MCF 10A (cell line): ENCODE measurements at regions not wholly inside any gene's neighbourhood (a gene's known extent, or its start where the extent isn't known, plus 50 kb on each side); places are given as distances from the start of the nearest gene placed in this dataset.
A peak's percentile ranks its signal among the peaks of the same experiment; 100 is the strongest.

Source experiments
- BruUV-seq: library from RNA; stranded (reverse); fragments of 400-500 nt; replicated peaks from 2 replicates; lab custom pipeline; 2021; lab: Mats Ljungman, UMichigan
- CTCF ChIA-PET: fragments of 300-600 bp; sonication (Branson Sonifier 250); formaldehyde crosslinking; extraction: SDS; loops from one replicate; lab custom pipeline; 2021; ENCODE audit warnings: antibody characterized with exemption, inconsistent platforms; lab: Yijun Ruan, JAX
- POLR2A ChIA-PET: fragments of 300-600, 350-650 bp; sonication (Branson Sonifier 250); formaldehyde crosslinking; extraction: SDS; loops from one replicate; lab custom pipeline; 2020; ENCODE audit warnings: antibody characterized with exemption, inconsistent platforms; lab: Yijun Ruan, JAX
- DNase-seq: peaks from one replicate; pipeline ENCODE4 v3.0.0-alpha.2; 2018; ENCODE audit not compliant: unreplicated experiment
- H3K27ac Mint-ChIP-seq: one replicate; pipeline ENCODE4 v1.8.0; 2022; ENCODE audit warnings: mild to moderate bottlenecking, low read depth, mixed read lengths; ENCODE audit not compliant: unreplicated experiment
- H3K27me3 Mint-ChIP-seq: one replicate; pipeline ENCODE4 v1.8.0; 2022; ENCODE audit warnings: mixed read lengths; ENCODE audit not compliant: insufficient read depth, unreplicated experiment
- H3K36me3 Mint-ChIP-seq: one replicate; pipeline ENCODE4 v1.8.0; 2022; ENCODE audit warnings: mild to moderate bottlenecking, moderate library complexity, mixed read lengths; ENCODE audit not compliant: insufficient read depth, unreplicated experiment
- H3K4me1 Mint-ChIP-seq: one replicate; pipeline ENCODE4 v1.8.0; 2022; ENCODE audit warnings: mixed read lengths; ENCODE audit not compliant: insufficient read depth, unreplicated experiment
- H3K4me3 Mint-ChIP-seq: one replicate; pipeline ENCODE4 v1.8.0; 2022; ENCODE audit warnings: mild to moderate bottlenecking, moderate library complexity, mixed read lengths; ENCODE audit not compliant: unreplicated experiment
- H3K9me3 Mint-ChIP-seq: one replicate; pipeline ENCODE4 v1.8.0; 2022; ENCODE audit warnings: mixed read lengths; ENCODE audit not compliant: unreplicated experiment
- CTCF ChIP-seq: fragments of 200-600 bp; IDR thresholded peaks from one replicate; pipeline ENCODE4 v1.8.0; 2022; ENCODE audit warnings: antibody characterized with exemption, mild to moderate bottlenecking; ENCODE audit not compliant: unreplicated experiment
- intact Hi-C: fragments of 100-400 bp; cut with micrococcal nuclease; formaldehyde crosslinking; loops from 2 replicates; pipeline ENCODE4 v1.14.1; 2022

GRCh38 chr2:35168351-35168750 is 1187.2 kb upstream of the CRIM1 start:
- no peak overlapping the region for H3K27ac Mint-ChIP-seq
- intact Hi-C loops = loop anchor here (2.0 to 10.0 kb wide), 3 partner anchors 242 to 1506 kb away; no protein-coding TSS in a partner anchor
- peak; percentile 31 for TF ChIP-seq CTCF
- peaks cover 69% of the 10 kb centered on the region for H3K27me3 Mint-ChIP-seq
- CTCF ChIA-PET = interaction anchor here (1.2 kb wide), 1 partner anchor 242 kb away, joined by 6 read pairs; no protein-coding TSS in a partner anchor
- H3K9me3 Mint-ChIP-seq = no peaks in the 10 kb centered on the region
- H3K4me1 Mint-ChIP-seq = no peaks in the 10 kb centered on the region
- no peaks in the 10 kb centered on the region for H3K36me3 Mint-ChIP-seq
- POLR2A ChIA-PET = no interaction called here
- no peak overlapping the region for H3K4me3 Mint-ChIP-seq
- DNase-seq = peak; percentile 9
- no TSS peak for BruUV-seq

GRCh38 chr2:35163948-35164347 is 1191.6 kb upstream of the CRIM1 start:
- Mint-ChIP-seq H3K4me3 (no peak overlapping the region), H3K27ac (no peak overlapping the region), H3K9me3 (no peaks in the 10 kb centered on the region), H3K4me1 (no peaks in the 10 kb centered on the region), H3K36me3 (no peaks in the 10 kb centered on the region), H3K27me3 (peaks cover 73% of the 10 kb centered on the region)
- CTCF ChIA-PET = no interaction called here
- intact Hi-C loops = loop anchor here (10.0 kb wide), 1 partner anchor 1511 kb away; no protein-coding TSS in a partner anchor
- POLR2A ChIA-PET = no interaction called here
- BruUV-seq = no TSS peak
- DNase-seq = no peak
- TF ChIP-seq CTCF = no peak

- H3K36me3 Mint-ChIP-seq = no peaks in the 10 kb centered on the region
- DNase-seq = no peak
- H3K27me3 Mint-ChIP-seq = peaks cover 83% of the 10 kb centered on the region
- POLR2A ChIA-PET = no interaction called here
- no peak for TF ChIP-seq CTCF
- H3K9me3 Mint-ChIP-seq = no peaks in the 10 kb centered on the region
- no peaks in the 10 kb centered on the region for H3K4me1 Mint-ChIP-seq
- no TSS peak for BruUV-seq
- CTCF ChIA-PET = no interaction called here
- no peak overlapping the region for H3K27ac Mint-ChIP-seq
- intact Hi-C loops = loop anchor here (10.0 kb wide), 1 partner anchor 1514 kb away; no protein-coding TSS in a partner anchor
- H3K4me3 Mint-ChIP-seq = no peak overlapping the region
Measured at GRCh38 chr2:35160871-35161270, 1194.7 kb upstream of the CRIM1 start.

GRCh38 chr2:35125871-35126270 is 1229.7 kb upstream of the CRIM1 start:
- Mint-ChIP-seq H3K36me3 (no peaks in the 10 kb centered on the region), H3K4me3 (no peak overlapping the region), H3K27ac (no peak overlapping the region), H3K9me3 (peaks cover 7% of the 10 kb centered on the region), H3K27me3 (peaks cover 37% of the 10 kb centered on the region), H3K4me1 (no peaks in the 10 kb centered on the region)
- DNase-seq = no peak
- CTCF ChIA-PET = interaction anchor here (0.6 kb wide), 1 partner anchor 12 kb away, joined by 4 read pairs; no protein-coding TSS in a partner anchor
- intact Hi-C loops = no loop called here
- POLR2A ChIA-PET = no interaction called here
- no TSS peak for BruUV-seq
- no peak for TF ChIP-seq CTCF
